Fibroblast of lung (primary cell): ENCODE measurements at regions not wholly inside any gene's neighbourhood (a gene's known extent, or its start where the extent isn't known, plus 50 kb on each side); places are given as distances from the start of the nearest gene placed in this dataset.

ENCODE experiments used
- DNase-seq, 2 donors: peaks; one replicate each; pipeline versions ENCODE4 v3.0.0 to v3.0.0-alpha.2; 2010; ENCODE audit warnings: low read depth in 2 of 2
- H2AFZ ChIP-seq: 2 replicates; pipeline ENCODE4 v1.5.1; 2012; ENCODE audit warnings: low read length, control low read depth, inconsistent platforms
- H3K27ac ChIP-seq: 2 replicates; pipeline ENCODE4 v1.5.1; 2011; ENCODE audit warnings: low read length, control low read depth; ENCODE audit not compliant: insufficient read depth
- H3K27me3 ChIP-seq: 2 replicates; pipeline ENCODE4 v1.5.1; 2011; ENCODE audit warnings: mild to moderate bottlenecking, low read length; ENCODE audit not compliant: control insufficient read depth, insufficient read depth
- H3K36me3 ChIP-seq: 2 replicates; pipeline ENCODE4 v1.5.1; 2011; ENCODE audit warnings: low read length; ENCODE audit not compliant: control insufficient read depth, insufficient read depth
- H3K4me1 ChIP-seq: 2 replicates; pipeline ENCODE4 v1.5.1; 2011; ENCODE audit warnings: low read length; ENCODE audit not compliant: control insufficient read depth, insufficient read depth; ENCODE audit errors: extremely low read depth
- H3K4me2 ChIP-seq: 2 replicates; pipeline ENCODE4 v1.5.1; 2011; ENCODE audit warnings: low read length, control low read depth; ENCODE audit not compliant: insufficient read depth; ENCODE audit errors: extremely low read depth
- H3K4me3 ChIP-seq, 4 experiments: fragments of 200-600 bp in 1 of 4; sonication (generic) in 1 of 4; replicated peaks in 1 of 4; 2 replicates each; pipeline ENCODE4 v1.5.1; 2011 to 2016; ENCODE audit warnings: low read length in 4 of 4, low read depth in 3 of 4, mild to moderate bottlenecking in 3 of 4, control low read depth in 2 of 4, inconsistent platforms in 1 of 4, mixed read lengths in 1 of 4; ENCODE audit not compliant: insufficient read depth in 1 of 4; ENCODE audit errors: control extremely low read depth in 1 of 4
- H3K79me2 ChIP-seq: 2 replicates; pipeline ENCODE4 v1.5.1; 2012; ENCODE audit warnings: mild to moderate bottlenecking, low read length, inconsistent platforms; ENCODE audit not compliant: control insufficient read depth, insufficient read depth
- H3K9ac ChIP-seq: 2 replicates; pipeline ENCODE4 v1.5.1; 2011; ENCODE audit warnings: mild to moderate bottlenecking, low read length, control low read depth; ENCODE audit not compliant: insufficient read depth
- H3K9me3 ChIP-seq: 2 replicates; pipeline ENCODE4 v1.5.1; 2012; ENCODE audit warnings: low read depth, low read length; ENCODE audit not compliant: control insufficient read depth, insufficient read depth
- H4K20me1 ChIP-seq: 2 replicates; pipeline ENCODE4 v1.5.1; 2011; ENCODE audit warnings: low read length; ENCODE audit not compliant: control insufficient read depth, insufficient read depth; ENCODE audit errors: extremely low read depth
- EZH2 ChIP-seq: IDR thresholded peaks from 2 replicates; pipeline ENCODE4 v1.5.1; 2012; ENCODE audit warnings: low read length, control low read depth, mild to moderate bottlenecking; ENCODE audit errors: missing control alignments
- TF ChIP-seq, protein P1 (sequence below), 2 donors: IDR thresholded peaks in 1 of 2; conservative IDR thresholded peaks in 1 of 2; 1 replicate in 1 of 2; 2 replicates in 1 of 2; pipeline ENCODE4 v1.5.1; 2011 to 2012; ENCODE audit warnings: low read length in 2 of 2, control low read depth in 1 of 2, inconsistent platforms in 1 of 2, low read depth in 1 of 2, mild to moderate bottlenecking in 1 of 2

DNA sequence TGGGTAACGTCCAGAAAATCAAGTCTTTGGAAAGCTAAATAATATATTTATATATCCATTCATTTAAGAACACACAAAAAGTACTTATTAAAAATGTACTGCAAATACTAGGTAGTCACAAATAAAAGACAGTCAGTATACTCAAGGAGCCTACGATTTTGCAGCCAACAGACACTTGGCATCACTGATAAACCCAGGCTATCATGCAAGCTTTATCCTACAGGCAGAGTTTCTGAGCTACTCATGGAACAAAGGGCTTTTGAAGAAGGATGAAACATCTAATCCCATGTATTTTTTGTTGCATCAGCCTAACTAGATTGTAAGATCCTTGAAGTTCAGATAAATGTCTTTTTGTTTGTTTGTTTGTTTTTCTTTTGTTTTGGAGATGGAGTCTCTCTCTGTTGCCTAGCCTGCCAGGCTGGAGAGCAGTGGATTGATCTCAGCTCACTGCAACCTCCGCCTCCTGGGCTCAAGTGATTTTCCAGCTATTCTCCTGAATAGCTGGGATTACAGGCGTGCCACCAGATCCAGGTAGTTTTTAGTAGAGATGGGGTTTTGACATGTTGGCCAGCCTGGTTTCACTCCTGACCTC, 319.4 kb upstream of the MDFIC2 start:
- no peaks in the 10 kb centered on the region for H3K36me3 ChIP-seq
- H2AFZ ChIP-seq: no peak overlapping the region
- H3K9me3 ChIP-seq: no peaks in the 10 kb centered on the region
- H3K4me1 ChIP-seq: no peaks in the 10 kb centered on the region
- no peak overlapping the region for H3K4me3 ChIP-seq
- H3K4me2 ChIP-seq: no peak overlapping the region
- TF ChIP-seq EZH2: no peak
- TF ChIP-seq, protein P1, sequence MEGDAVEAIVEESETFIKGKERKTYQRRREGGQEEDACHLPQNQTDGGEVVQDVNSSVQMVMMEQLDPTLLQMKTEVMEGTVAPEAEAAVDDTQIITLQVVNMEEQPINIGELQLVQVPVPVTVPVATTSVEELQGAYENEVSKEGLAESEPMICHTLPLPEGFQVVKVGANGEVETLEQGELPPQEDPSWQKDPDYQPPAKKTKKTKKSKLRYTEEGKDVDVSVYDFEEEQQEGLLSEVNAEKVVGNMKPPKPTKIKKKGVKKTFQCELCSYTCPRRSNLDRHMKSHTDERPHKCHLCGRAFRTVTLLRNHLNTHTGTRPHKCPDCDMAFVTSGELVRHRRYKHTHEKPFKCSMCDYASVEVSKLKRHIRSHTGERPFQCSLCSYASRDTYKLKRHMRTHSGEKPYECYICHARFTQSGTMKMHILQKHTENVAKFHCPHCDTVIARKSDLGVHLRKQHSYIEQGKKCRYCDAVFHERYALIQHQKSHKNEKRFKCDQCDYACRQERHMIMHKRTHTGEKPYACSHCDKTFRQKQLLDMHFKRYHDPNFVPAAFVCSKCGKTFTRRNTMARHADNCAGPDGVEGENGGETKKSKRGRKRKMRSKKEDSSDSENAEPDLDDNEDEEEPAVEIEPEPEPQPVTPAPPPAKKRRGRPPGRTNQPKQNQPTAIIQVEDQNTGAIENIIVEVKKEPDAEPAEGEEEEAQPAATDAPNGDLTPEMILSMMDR (conservative IDR thresholded peaks at IDR 0.05 in 1 of 2, IDR thresholded peaks at IDR 0.05 in 1 of 2; ENCODE audit: low read depth in 1 of 2, low read length in 2 of 2): no peak
- no peak overlapping the region for H3K27ac ChIP-seq
- H3K79me2 ChIP-seq: no peaks in the 10 kb centered on the region
- no peaks in the 10 kb centered on the region for H3K27me3 ChIP-seq
- no peak overlapping the region for H3K9ac ChIP-seq
- DNase-seq: no peak
- H4K20me1 ChIP-seq: no peaks in the 10 kb centered on the region

DNA sequence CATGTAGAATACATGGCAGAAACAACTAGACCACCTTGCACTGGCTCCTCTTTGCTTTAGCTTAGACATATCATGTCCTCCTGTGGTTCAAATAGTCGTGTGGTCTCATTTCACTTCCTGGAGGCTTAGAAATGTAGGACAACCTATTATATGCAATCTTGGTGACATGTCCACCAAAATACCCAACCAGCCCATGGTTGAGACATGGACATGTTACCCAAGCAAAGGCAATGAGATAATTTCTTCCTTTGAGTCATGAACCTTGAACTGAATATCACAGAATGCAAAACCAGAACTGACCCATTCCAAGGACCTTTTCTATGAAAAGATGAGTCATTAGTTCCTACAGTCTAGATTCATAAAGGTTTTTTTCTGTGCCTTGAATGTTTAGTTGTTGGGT, 309.0 kb upstream of the MDFIC2 start:
- H3K9me3 ChIP-seq: no peaks in the 10 kb centered on the region
- no peak for DNase-seq
- no peak overlapping the region for H3K27ac ChIP-seq
- TF ChIP-seq EZH2: no peak
- TF ChIP-seq, protein P1 (conservative IDR thresholded peaks at IDR 0.05 in 1 of 2, IDR thresholded peaks at IDR 0.05 in 1 of 2; ENCODE audit: low read depth in 1 of 2, low read length in 2 of 2): no peak
- H3K9ac ChIP-seq: no peak overlapping the region
- H3K4me1 ChIP-seq: no peaks in the 10 kb centered on the region
- H3K27me3 ChIP-seq: no peaks in the 10 kb centered on the region
- no peak overlapping the region for H3K4me2 ChIP-seq
- no peak overlapping the region for H3K4me3 ChIP-seq
- no peak overlapping the region for H2AFZ ChIP-seq
- no peaks in the 10 kb centered on the region for H4K20me1 ChIP-seq
- H3K79me2 ChIP-seq: no peaks in the 10 kb centered on the region
- H3K36me3 ChIP-seq: no peaks in the 10 kb centered on the region

DNA sequence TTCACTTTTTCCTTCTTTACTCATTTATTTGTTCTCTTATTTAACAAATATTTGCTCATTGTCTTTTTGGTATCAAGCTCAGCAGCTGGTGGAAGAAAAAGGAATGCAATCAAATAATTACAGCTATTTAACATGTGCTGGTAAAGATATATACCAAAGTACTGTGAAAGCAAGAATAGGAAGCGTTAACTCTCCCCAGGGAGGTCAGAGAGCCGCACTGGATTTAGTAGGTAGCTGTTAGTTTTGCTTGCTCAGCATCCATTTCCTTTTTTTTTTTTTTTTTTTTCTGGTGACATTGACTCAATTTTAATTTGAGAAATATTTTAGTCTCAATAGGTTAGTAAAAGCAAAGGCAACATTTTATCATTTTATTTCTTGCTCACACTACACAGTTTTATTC, 308.5 kb upstream of the MDFIC2 start:
- no peaks in the 10 kb centered on the region for H3K9me3 ChIP-seq
- H3K27me3 ChIP-seq: no peaks in the 10 kb centered on the region
- no peaks in the 10 kb centered on the region for H3K4me1 ChIP-seq
- H3K9ac ChIP-seq: no peak overlapping the region
- H2AFZ ChIP-seq: no peak overlapping the region
- TF ChIP-seq, protein P1 (conservative IDR thresholded peaks at IDR 0.05 in 1 of 2, IDR thresholded peaks at IDR 0.05 in 1 of 2; ENCODE audit: low read depth in 1 of 2, low read length in 2 of 2): no peak
- no peak overlapping the region for H3K4me2 ChIP-seq
- no peak overlapping the region for H3K4me3 ChIP-seq
- no peaks in the 10 kb centered on the region for H4K20me1 ChIP-seq
- no peaks in the 10 kb centered on the region for H3K36me3 ChIP-seq
- DNase-seq: no peak
- H3K27ac ChIP-seq: no peak overlapping the region
- H3K79me2 ChIP-seq: no peaks in the 10 kb centered on the region
